Activated naive CD8-positive, alpha-beta T cell (primary cell): ENCODE measurements at regions not wholly inside any gene's neighbourhood (a gene's known extent, or its start where the extent isn't known, plus 50 kb on each side); places are given as distances from the start of the nearest gene placed in this dataset.

ENCODE experiments used
- H3K27ac Mint-ChIP-seq: one replicate; pipeline ENCODE4 v1.8.0; 2021; ENCODE audit warnings: mixed read lengths
- H3K27me3 Mint-ChIP-seq: one replicate; pipeline ENCODE4 v1.8.0; 2021; ENCODE audit warnings: mixed read lengths
- H3K36me3 Mint-ChIP-seq: one replicate; pipeline ENCODE4 v1.8.0; 2021; ENCODE audit warnings: mixed read lengths
- H3K4me1 Mint-ChIP-seq: one replicate; pipeline ENCODE4 v1.8.0; 2021; ENCODE audit warnings: low read depth, mixed read lengths
- H3K4me3 Mint-ChIP-seq: one replicate; pipeline ENCODE4 v1.8.0; 2021; ENCODE audit warnings: mild to moderate bottlenecking, mixed read lengths
- H3K9me3 Mint-ChIP-seq: one replicate; pipeline ENCODE4 v1.8.0; 2021; ENCODE audit warnings: low read depth, mixed read lengths

DNA sequence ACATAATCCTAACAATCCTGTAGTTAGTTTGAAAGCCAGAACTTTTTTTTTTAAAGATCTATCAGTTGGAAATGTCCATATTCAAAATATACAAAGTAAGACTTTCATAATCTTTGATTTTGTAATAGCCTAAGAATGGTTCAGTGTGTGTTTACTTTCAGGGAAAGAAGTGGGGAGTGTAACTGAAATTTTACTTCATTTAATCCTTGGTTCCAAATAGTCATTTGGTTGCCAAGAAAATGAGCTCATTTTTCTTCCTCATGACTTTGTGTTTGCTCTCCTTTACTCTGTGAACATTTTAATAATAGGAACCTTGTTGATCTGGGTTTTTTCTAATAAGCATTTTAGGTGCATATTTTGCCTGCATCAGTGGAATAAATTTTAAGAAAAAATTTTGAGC lies 278.8 kb downstream of the SLITRK6 start:
- Mint-ChIP-seq H3K4me3 (no peak overlapping the region), H3K27ac (no peak overlapping the region), H3K27me3 (no peaks in the 10 kb centered on the region), H3K36me3 (no peaks in the 10 kb centered on the region), H3K9me3 (no peaks in the 10 kb centered on the region), H3K4me1 (no peaks in the 10 kb centered on the region)

DNA sequence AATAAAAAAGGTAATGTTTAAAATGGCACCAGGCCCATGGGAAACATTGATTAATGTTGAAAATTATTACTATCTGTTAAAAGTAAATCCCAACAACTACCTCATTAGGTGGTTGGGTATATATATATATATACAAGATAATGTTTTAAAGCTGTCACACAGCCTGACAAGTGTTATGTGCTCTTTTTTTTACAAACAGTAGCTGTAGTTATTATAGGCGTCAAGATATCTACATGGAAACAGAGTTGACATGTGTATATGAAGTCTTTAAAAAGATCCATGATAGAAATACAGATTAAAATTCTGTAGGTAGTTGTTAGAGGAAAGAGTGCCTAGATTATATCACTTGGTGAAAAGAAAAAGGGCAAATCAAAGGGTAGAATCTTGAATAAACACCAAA lies 279.9 kb downstream of the SLITRK6 start:
- no peak overlapping the region for H3K27ac Mint-ChIP-seq
- H3K27me3 Mint-ChIP-seq: no peaks in the 10 kb centered on the region
- no peaks in the 10 kb centered on the region for H3K4me1 Mint-ChIP-seq
- H3K9me3 Mint-ChIP-seq: no peaks in the 10 kb centered on the region
- no peaks in the 10 kb centered on the region for H3K36me3 Mint-ChIP-seq
- no peak overlapping the region for H3K4me3 Mint-ChIP-seq

DNA sequence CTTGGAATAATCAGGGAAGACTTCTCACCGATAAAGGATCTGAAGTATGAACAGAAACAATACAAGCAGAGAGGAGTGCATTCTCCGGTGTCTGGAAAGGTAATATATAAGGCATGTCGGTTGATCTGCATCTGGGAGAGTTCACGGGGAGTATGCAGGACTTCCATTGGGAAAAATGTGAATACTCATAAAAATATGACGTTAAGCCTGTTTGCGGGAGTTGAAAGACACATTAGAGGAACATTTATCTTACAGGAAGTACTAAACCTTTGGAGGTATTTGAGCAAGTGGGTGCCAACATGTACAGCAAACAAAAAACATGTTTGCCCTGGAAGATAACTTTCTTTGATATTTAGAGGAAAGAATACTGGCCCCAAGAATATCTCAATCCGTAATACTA lies 286.8 kb downstream of the SLITRK6 start:
- Mint-ChIP-seq H3K4me3 (no peak overlapping the region), H3K27me3 (no peaks in the 10 kb centered on the region), H3K36me3 (no peaks in the 10 kb centered on the region), H3K27ac (no peak overlapping the region), H3K4me1 (no peaks in the 10 kb centered on the region), H3K9me3 (no peaks in the 10 kb centered on the region)

DNA sequence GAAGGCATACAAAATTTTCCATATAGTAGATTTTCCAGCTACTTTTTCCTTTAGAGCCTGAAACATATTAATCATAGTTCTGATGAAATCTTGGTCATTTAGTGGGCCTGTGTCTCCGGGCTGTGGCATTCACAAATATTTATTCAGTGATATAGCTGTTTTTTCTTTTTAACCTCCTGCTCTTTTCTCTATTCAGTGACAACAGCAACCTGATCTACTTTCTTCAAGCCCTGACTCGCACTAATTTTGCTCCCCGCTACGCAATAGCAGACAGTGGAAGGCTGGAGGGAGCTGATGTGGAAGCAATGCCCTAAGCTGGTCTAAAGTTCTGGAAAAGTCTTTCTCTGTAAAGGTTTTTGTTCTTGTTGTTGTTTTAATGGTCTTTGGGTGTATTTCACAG lies 289.7 kb downstream of the SLITRK6 start:
- Mint-ChIP-seq H3K27ac (no peak overlapping the region), H3K4me3 (no peak overlapping the region), H3K36me3 (no peaks in the 10 kb centered on the region), H3K9me3 (no peaks in the 10 kb centered on the region), H3K27me3 (no peaks in the 10 kb centered on the region), H3K4me1 (no peaks in the 10 kb centered on the region)

GRCh38 chr13:85508683-85509329 lies 290.4 kb downstream of the SLITRK6 start:
- H3K27me3 Mint-ChIP-seq: no peaks in the 10 kb centered on the region

GRCh38 chr13:85503797-85504196 lies 295.4 kb downstream of the SLITRK6 start:
- H3K4me3 Mint-ChIP-seq: no peak overlapping the region
- H3K27ac Mint-ChIP-seq: no peak overlapping the region
- H3K27me3 Mint-ChIP-seq: no peaks in the 10 kb centered on the region
- H3K9me3 Mint-ChIP-seq: no peaks in the 10 kb centered on the region
- H3K4me1 Mint-ChIP-seq: no peaks in the 10 kb centered on the region
- no peaks in the 10 kb centered on the region for H3K36me3 Mint-ChIP-seq

More at GRCh38 chr13:85508683-85509329, 290.4 kb downstream of the SLITRK6 start:
- no peaks in the 10 kb centered on the region for H3K4me1 Mint-ChIP-seq
- H3K36me3 Mint-ChIP-seq: no peaks in the 10 kb centered on the region
- H3K27ac Mint-ChIP-seq: no peak overlapping the region
- no peak overlapping the region for H3K4me3 Mint-ChIP-seq
- no peaks in the 10 kb centered on the region for H3K9me3 Mint-ChIP-seq

DNA sequence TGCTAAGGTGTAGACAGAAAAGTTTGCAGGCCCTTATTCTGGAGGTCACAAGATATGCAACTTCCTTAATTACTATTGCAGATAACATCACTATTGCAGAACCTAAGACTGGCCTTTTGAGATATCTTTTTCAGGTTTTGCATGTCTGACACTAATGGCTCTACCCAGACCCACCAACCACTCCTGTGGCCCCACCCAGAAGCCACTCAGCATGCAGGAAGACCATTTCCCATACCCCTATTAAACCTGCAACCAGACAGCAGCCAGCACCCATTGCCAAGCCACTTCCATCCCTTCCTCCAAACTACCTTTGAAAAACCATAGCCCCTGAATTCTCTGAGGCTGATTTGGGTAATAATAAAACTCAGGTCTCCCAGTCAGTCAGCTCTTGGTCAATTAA lies 297.6 kb downstream of the SLITRK6 start:
- H3K4me1 Mint-ChIP-seq: no peaks in the 10 kb centered on the region
- H3K9me3 Mint-ChIP-seq: no peaks in the 10 kb centered on the region

GRCh38 chr13:85500696-85501256 lies 298.4 kb downstream of the SLITRK6 start:
- H3K36me3 Mint-ChIP-seq: no peaks in the 10 kb centered on the region
- no peaks in the 10 kb centered on the region for H3K27me3 Mint-ChIP-seq
- no peak overlapping the region for H3K4me3 Mint-ChIP-seq
- no peaks in the 10 kb centered on the region for H3K9me3 Mint-ChIP-seq
- H3K27ac Mint-ChIP-seq: no peak overlapping the region
- H3K4me1 Mint-ChIP-seq: no peaks in the 10 kb centered on the region

More for the DNA sequence above, 297.6 kb downstream of the SLITRK6 start:
- H3K27ac Mint-ChIP-seq: no peak overlapping the region
- H3K27me3 Mint-ChIP-seq: no peaks in the 10 kb centered on the region
- no peak overlapping the region for H3K4me3 Mint-ChIP-seq
- no peaks in the 10 kb centered on the region for H3K36me3 Mint-ChIP-seq

DNA sequence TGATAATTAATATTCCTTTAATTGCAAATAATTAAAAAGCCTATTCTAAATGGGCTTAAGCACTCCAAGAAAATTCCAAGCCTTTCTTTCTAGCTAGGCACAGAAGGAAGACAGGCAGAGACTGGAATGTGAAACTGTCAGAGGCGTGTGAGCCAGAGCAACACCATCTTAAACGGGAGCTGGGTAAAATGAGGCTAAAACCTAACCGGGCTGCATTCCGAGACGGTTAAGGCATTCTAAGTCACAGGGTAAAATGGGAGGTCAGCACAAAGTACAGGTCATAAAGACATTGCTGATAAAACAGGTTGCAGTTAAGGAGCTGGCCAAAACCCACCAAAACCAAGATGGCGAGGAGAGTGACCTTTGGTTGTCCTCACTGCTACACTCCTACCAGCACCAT lies 300.4 kb downstream of the SLITRK6 start:
- H3K36me3 Mint-ChIP-seq: no peaks in the 10 kb centered on the region
- H3K4me3 Mint-ChIP-seq: no peak overlapping the region
- no peaks in the 10 kb centered on the region for H3K9me3 Mint-ChIP-seq
- H3K4me1 Mint-ChIP-seq: no peaks in the 10 kb centered on the region
- H3K27ac Mint-ChIP-seq: no peak overlapping the region
- H3K27me3 Mint-ChIP-seq: no peaks in the 10 kb centered on the region

DNA sequence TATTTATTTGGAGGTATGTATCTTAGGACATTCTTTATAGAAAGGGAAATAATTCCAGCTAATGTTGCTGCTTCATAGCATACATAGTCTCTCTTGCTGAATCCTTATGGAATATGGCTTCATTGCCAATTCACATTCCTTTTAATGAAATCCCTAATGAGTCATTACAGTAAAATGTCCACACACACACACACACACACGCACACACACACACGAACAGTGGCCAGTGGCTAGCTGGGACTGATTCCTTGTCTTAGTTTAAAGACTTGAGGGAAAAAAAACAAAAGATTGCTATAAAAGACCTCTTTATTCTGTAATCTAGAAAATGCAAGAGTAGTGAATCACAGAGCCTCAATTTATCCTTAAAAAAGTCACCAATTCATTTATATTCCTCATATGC lies 301.6 kb downstream of the SLITRK6 start:
- H3K27ac Mint-ChIP-seq: no peak overlapping the region
- H3K9me3 Mint-ChIP-seq: no peaks in the 10 kb centered on the region
- H3K27me3 Mint-ChIP-seq: no peaks in the 10 kb centered on the region
- no peaks in the 10 kb centered on the region for H3K36me3 Mint-ChIP-seq
- no peaks in the 10 kb centered on the region for H3K4me1 Mint-ChIP-seq
- no peak overlapping the region for H3K4me3 Mint-ChIP-seq

DNA sequence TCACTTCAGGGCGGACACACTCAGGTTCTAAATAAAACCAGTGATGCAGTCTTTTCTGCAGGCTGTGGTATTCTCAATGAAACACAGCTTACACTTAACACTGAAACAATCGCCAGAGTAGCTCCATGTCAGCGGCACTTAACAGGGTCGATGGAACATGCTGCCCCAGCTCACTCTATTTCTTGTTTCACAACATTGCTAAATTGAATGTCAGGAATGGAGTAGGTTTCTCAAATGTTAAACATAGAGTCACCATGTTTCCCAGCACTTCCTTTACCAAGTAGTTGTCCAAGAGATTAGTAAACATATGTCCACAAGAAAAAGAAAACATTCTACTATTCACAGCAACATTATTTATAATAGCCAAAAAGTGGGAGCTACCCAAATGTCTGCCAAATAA lies 306.9 kb downstream of the SLITRK6 start:
- no peaks in the 10 kb centered on the region for H3K36me3 Mint-ChIP-seq
- H3K27ac Mint-ChIP-seq: no peak overlapping the region
- no peaks in the 10 kb centered on the region for H3K9me3 Mint-ChIP-seq
- no peak overlapping the region for H3K4me3 Mint-ChIP-seq
- no peaks in the 10 kb centered on the region for H3K27me3 Mint-ChIP-seq
- H3K4me1 Mint-ChIP-seq: no peaks in the 10 kb centered on the region

GRCh38 chr13:85486663-85487062 lies 312.6 kb downstream of the SLITRK6 start:
- Mint-ChIP-seq H3K27me3 (no peaks in the 10 kb centered on the region), H3K27ac (no peak overlapping the region), H3K36me3 (no peaks in the 10 kb centered on the region), H3K4me1 (no peaks in the 10 kb centered on the region), H3K9me3 (no peaks in the 10 kb centered on the region), H3K4me3 (no peak overlapping the region)

- H3K27me3 Mint-ChIP-seq: no peaks in the 10 kb centered on the region
- no peak overlapping the region for H3K4me3 Mint-ChIP-seq
- no peaks in the 10 kb centered on the region for H3K9me3 Mint-ChIP-seq
- no peaks in the 10 kb centered on the region for H3K36me3 Mint-ChIP-seq
- no peak overlapping the region for H3K27ac Mint-ChIP-seq
- H3K4me1 Mint-ChIP-seq: no peaks in the 10 kb centered on the region
These were observed 326.1 kb downstream of the SLITRK6 start for GRCh38 chr13:85473144-85473543.

- Mint-ChIP-seq H3K27me3 (no peaks in the 10 kb centered on the region), H3K27ac (no peak overlapping the region), H3K9me3 (no peaks in the 10 kb centered on the region), H3K4me3 (no peak overlapping the region), H3K36me3 (no peaks in the 10 kb centered on the region), H3K4me1 (no peaks in the 10 kb centered on the region)
These were observed 329.9 kb downstream of the SLITRK6 start for GRCh38 chr13:85469320-85469719.

DNA sequence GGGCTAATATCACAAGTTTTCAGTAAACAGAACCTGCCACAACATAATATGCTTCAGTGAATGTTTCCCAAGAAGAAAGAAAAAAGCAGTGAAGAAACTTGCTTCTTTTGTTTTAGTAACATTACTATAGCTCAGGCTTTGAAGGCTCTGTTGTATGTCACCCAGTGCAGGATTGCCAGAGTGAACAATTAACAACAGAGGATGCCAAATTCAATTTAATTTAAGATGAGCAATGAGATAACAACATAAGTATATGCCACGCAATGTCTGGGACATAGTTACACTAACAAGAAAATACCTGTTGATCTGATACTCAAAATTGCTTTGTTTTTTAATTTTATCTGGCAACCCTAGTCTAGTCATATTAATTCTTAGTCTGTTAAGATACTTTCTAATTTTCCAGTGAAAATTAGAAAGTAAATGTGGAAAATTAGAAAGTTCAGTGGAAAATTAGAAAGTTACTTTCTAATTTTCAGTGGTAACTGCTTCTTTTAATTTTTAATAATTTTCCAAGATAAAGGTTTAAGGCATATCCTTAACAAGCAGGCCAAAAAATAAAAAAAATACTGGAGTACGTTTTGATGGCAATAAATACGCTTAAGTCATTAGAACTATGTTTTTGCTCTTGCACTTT lies 336.3 kb downstream of the SLITRK6 start:
- H3K4me1 Mint-ChIP-seq: no peaks in the 10 kb centered on the region
- no peak overlapping the region for H3K4me3 Mint-ChIP-seq
- H3K27me3 Mint-ChIP-seq: no peaks in the 10 kb centered on the region
- no peak overlapping the region for H3K27ac Mint-ChIP-seq
- H3K36me3 Mint-ChIP-seq: no peaks in the 10 kb centered on the region
- H3K9me3 Mint-ChIP-seq: peaks cover 3% of the 10 kb centered on the region

DNA sequence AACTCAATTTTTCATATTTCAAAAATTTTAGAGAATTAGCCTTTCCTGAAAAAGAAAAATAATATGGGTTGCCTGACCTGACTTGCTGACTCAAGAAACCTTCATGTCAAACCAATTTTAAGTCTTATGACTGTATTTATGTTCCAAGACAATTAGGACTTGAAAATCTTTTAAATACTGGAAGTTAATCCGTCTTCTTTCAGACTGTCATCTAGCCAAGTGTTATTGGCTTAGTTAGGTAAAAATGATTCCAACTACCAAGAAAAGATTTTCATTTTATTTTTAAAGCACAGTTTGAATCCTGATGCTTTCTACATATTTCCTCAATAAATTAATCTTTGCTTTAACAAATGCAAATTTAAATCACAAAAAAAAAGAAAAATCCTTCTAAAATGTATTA lies 337.6 kb downstream of the SLITRK6 start:
- Mint-ChIP-seq H3K4me1 (no peaks in the 10 kb centered on the region), H3K36me3 (no peaks in the 10 kb centered on the region), H3K9me3 (peaks cover 3% of the 10 kb centered on the region), H3K27me3 (no peaks in the 10 kb centered on the region), H3K27ac (no peak overlapping the region), H3K4me3 (no peak overlapping the region)
